Effector memory CD8-positive, alpha-beta T cell (primary cell): ENCODE measurements at regions not wholly inside any gene's neighbourhood (a gene's known extent, or its start where the extent isn't known, plus 50 kb on each side); places are given as distances from the start of the nearest gene placed in this dataset.

ENCODE experiments used
- ATAC-seq: fragments of 150-1000 bp; cut with Tn5 transposase; replicated peaks from 2 replicates; pipeline ENCODE4 v1.10.0; 2021; ENCODE audit warnings: mild to moderate bottlenecking, moderate library complexity
- DNase-seq, 3 experiments: peaks; one replicate each; pipeline ENCODE4 v3.0.0; 2021
- H3K27ac Mint-ChIP-seq, 2 donors: one replicate each; pipeline ENCODE4 v1.8.0; 2022; ENCODE audit warnings: mild to moderate bottlenecking in 2 of 2, mixed read lengths in 2 of 2, moderate library complexity in 2 of 2
- H3K27me3 Mint-ChIP-seq, 2 donors: one replicate each; pipeline ENCODE4 v1.8.0; 2022; ENCODE audit warnings: mixed read lengths in 2 of 2
- H3K36me3 Mint-ChIP-seq: one replicate; pipeline ENCODE4 v1.8.0; 2022; ENCODE audit warnings: mild to moderate bottlenecking, moderate library complexity, mixed read lengths; ENCODE audit not compliant: insufficient read depth
- H3K4me1 Mint-ChIP-seq, 2 donors: one replicate each; pipeline ENCODE4 v1.8.0; 2022; ENCODE audit warnings: low read depth in 2 of 2, mixed read lengths in 2 of 2
- H3K4me3 Mint-ChIP-seq, 2 donors: one replicate each; pipeline ENCODE4 v1.8.0; 2022; ENCODE audit warnings: mild to moderate bottlenecking in 2 of 2, mixed read lengths in 2 of 2, moderate library complexity in 2 of 2
- H3K9me3 Mint-ChIP-seq, 2 donors: one replicate each; pipeline ENCODE4 v1.8.0; 2022; ENCODE audit warnings: mixed read lengths in 2 of 2

DNA sequence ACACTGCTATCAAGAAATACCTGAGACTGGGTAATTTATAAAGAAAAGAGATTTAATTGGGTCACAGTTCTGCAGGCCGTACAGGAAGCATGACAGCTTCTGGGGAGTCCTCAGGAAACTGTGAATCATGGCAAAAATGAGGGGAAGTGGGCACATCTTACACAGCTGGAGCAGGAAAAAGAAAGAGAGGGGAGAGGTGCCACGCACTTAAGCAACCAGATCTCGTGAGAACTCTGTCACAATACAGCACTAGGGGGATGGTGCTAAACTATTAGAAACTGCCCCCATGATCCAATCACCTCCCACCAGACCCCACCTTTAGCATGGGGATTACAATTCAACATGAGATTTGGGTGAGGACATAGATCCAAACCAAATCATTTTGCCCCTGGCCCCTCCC, 105.5 kb upstream of the CPLX2 start:
- Mint-ChIP-seq H3K4me3 (no peak overlapping the region), H3K27ac (no peak overlapping the region), H3K4me1 (peaks cover 0 to 3% of the 10 kb centered on the region in 2 donors), H3K36me3 (no peaks in the 10 kb centered on the region), H3K9me3 (peaks cover 0 to 8% of the 10 kb centered on the region in 2 donors), H3K27me3 (peaks cover 41 to 42% of the 10 kb centered on the region in 2 donors)
- no peak for ATAC-seq
- DNase-seq = no peak

GRCh38 chr5:175766963-175767362, 104.4 kb upstream of the CPLX2 start:
- Mint-ChIP-seq H3K4me1 (peaks cover 0 to 3% of the 10 kb centered on the region in 2 donors), H3K9me3 (peaks cover 0 to 8% of the 10 kb centered on the region in 2 donors), H3K4me3 (no peak overlapping the region), H3K36me3 (no peaks in the 10 kb centered on the region), H3K27me3 (peaks cover 41 to 49% of the 10 kb centered on the region in 2 donors), H3K27ac (no peak overlapping the region)
- ATAC-seq (no peak), DNase-seq (no peak)

- no peak for ATAC-seq
- Mint-ChIP-seq H3K4me1 (no peaks in the 10 kb centered on the region), H3K27ac (no peak overlapping the region), H3K9me3 (peaks cover 0 to 2% of the 10 kb centered on the region in 2 donors), H3K4me3 (no peak overlapping the region), H3K36me3 (peaks cover 3% of the 10 kb centered on the region), H3K27me3 (peaks cover 73 to 74% of the 10 kb centered on the region in 2 donors)
- no peak for DNase-seq
Observed at GRCh38 chr5:175772747-175773533, 98.4 kb upstream of the CPLX2 start.

DNA sequence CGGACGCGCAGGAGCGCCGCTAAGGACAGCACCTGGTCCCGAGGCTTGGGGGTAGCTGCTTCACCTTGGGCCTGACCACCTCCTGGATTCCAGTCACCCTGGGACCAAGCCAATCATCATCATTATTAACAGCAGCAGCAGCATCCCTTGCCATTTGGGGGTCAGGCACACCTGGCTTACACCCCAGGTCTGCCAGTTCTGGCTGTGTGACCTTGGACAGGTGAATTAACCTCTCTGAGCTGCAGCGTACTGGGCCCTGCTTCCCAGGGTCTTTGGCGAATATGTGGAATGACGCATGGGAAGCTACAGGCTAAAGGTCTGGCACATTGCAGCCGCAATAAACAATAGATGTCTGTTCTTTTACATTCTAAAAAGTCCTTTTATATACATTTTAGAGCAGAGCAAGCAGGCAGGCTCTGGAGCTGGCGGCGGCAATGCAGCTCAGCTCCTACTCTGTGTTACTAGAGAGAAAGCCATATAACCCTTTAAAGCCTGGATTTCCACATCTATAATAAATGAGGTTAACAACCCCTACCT, 97.8 kb upstream of the CPLX2 start:
- ATAC-seq (no peak), DNase-seq (no peak)
- no peak overlapping the region for H3K4me3 Mint-ChIP-seq

DNA sequence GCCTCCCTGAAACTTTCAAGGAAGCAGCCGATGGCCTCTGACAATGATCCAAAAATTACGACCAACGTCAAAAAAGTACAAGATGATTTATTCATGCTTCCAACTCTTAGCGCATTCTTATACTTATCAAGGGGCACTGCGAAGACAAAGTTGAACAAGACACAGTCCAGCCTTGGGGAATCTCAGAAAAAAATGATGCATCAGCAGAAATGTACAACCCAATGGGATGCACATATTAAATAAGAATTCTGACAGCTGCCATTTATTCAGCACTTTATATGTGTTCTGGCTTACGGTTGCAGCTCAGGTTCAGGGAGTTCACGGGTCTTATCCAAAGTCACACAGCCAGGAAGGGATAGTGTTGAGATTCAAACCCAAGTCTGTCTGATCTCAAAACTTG, 96.0 kb upstream of the CPLX2 start:
- no peak overlapping the region for H3K27ac Mint-ChIP-seq
- H3K4me1 Mint-ChIP-seq = no peaks in the 10 kb centered on the region
- DNase-seq (no peak), ATAC-seq (no peak)
- H3K36me3 Mint-ChIP-seq = peaks cover 3% of the 10 kb centered on the region
- no peaks in the 10 kb centered on the region for H3K9me3 Mint-ChIP-seq
- H3K4me3 Mint-ChIP-seq = no peak overlapping the region
- H3K27me3 Mint-ChIP-seq = peaks cover 50 to 69% of the 10 kb centered on the region in 2 donors

More for the DNA sequence above, 97.8 kb upstream of the CPLX2 start:
- H3K27ac Mint-ChIP-seq = no peak overlapping the region
- H3K27me3 Mint-ChIP-seq = peaks cover 67 to 74% of the 10 kb centered on the region in 2 donors
- no peaks in the 10 kb centered on the region for H3K9me3 Mint-ChIP-seq
- H3K4me1 Mint-ChIP-seq = no peaks in the 10 kb centered on the region
- peaks cover 3% of the 10 kb centered on the region for H3K36me3 Mint-ChIP-seq

DNA sequence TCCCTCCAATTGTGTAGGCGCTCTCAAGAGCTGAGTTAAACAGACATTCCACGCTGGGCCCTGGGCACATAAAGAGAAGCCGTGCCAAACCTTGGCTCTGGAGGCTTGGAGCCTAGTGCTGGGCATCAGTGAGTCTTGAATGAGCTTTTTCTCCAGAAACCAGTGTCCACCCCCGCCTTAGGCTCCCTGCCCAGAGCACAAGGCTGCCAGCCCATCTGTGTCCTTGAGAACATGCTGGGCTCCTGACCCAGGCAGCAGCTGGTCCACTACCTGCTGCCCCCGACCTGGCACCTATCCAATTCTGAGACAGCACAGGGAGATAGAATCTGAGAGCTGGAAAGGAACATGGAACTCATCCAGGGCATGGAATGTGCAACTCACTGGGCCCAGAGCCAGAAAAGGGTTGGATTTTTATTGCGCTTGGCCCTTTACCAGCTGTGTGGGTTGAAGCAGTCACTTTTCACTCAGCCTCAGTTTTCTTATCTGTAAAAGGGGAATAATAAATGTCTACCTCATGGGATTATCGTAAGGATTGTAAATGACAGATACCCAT, 92.4 kb upstream of the CPLX2 start:
- ATAC-seq (no peak), DNase-seq (no peak)
- Mint-ChIP-seq H3K27ac (no peak overlapping the region), H3K4me3 (no peak overlapping the region), H3K4me1 (no peaks in the 10 kb centered on the region), H3K9me3 (no peaks in the 10 kb centered on the region), H3K27me3 (peaks cover 43 to 50% of the 10 kb centered on the region in 2 donors), H3K36me3 (no peaks in the 10 kb centered on the region)

- H3K4me1 Mint-ChIP-seq = no peaks in the 10 kb centered on the region
- H3K27me3 Mint-ChIP-seq = peaks cover 57 to 64% of the 10 kb centered on the region in 2 donors
- no peak overlapping the region for H3K4me3 Mint-ChIP-seq
- no peaks in the 10 kb centered on the region for H3K36me3 Mint-ChIP-seq
- ATAC-seq (no peak), DNase-seq (no peak)
- no peak overlapping the region for H3K27ac Mint-ChIP-seq
- peaks cover 0 to 2% of the 10 kb centered on the region in 2 donors for H3K9me3 Mint-ChIP-seq
Observed at GRCh38 chr5:175783739-175784138, 87.6 kb upstream of the CPLX2 start.

DNA sequence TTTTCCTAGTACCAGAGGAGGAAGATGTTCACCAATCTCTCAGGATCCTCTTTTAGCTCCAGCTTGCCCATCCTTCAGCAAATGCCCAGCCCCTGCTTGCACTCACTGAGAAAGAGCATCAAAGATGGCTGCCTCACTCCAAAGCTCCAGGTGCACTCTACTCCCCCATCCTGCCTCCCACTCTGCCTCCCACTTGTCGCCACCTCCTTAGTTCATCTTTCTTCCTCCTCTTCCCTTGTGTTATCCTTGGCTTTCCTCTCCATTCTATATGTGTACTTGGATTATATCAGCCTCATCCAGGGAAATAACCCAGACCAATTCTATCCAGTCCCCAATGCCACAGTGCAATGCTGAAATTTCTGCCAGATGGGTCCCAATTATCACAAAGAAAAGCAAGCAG, 87.1 kb upstream of the CPLX2 start:
- Mint-ChIP-seq H3K27ac (no peak overlapping the region), H3K27me3 (peaks cover 60 to 64% of the 10 kb centered on the region in 2 donors), H3K4me3 (no peak overlapping the region), H3K36me3 (no peaks in the 10 kb centered on the region), H3K4me1 (no peaks in the 10 kb centered on the region), H3K9me3 (peaks cover 0 to 2% of the 10 kb centered on the region in 2 donors)
- DNase-seq (no peak), ATAC-seq (no peak)

DNA sequence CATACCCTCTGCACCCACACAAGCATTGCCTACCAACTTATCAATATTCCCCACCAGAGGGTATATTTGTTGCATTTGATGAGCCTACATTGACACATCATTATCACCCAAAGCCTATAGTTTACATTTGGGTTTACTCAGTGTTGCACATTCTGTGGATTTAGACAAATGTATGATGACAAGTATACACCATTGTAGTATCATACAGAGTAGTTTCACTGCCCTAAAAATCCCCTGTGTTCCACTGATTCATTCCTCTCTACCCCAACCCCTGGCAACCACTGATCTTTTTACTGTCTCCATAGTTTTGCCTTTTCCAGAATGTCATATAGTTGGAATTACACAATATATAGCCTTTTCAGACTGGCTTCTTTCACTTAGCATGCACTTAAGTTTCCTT, 85.7 kb upstream of the CPLX2 start:
- Mint-ChIP-seq H3K27me3 (peaks cover 72 to 73% of the 10 kb centered on the region in 2 donors), H3K36me3 (no peaks in the 10 kb centered on the region), H3K27ac (no peak overlapping the region), H3K4me3 (no peak overlapping the region), H3K4me1 (no peaks in the 10 kb centered on the region), H3K9me3 (peaks cover 0 to 2% of the 10 kb centered on the region in 2 donors)
- DNase-seq (no peak), ATAC-seq (no peak)

DNA sequence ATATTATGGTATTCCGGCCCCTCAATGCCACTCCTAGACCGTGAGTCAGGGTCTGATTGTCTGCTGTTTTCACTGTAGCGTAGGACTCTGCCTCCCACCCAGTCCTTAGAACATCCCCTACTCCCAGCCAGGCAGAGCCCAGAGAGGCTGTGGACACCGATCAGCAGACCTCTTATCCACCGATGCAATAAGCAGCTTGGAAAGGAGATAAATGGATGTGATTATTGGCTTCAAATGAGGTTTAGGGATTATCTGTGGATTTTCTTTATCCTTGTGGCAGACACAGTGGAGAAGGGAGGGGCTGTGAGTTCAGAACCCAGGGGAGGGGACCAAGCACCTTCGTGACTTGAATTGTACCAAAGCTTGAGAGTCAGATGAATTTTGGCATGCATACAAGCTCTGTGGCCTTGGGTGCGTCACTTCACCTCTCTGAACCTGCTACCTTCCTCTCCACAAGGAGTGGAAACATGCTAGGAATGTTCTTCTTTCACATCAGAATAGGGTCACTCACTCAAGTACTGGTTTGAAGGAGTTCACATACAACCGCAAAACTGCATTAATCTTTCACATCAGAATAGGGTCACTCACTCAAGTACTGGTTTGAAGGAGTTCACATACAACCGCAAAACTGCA, 83.1 kb upstream of the CPLX2 start:
- Mint-ChIP-seq H3K36me3 (no peaks in the 10 kb centered on the region), H3K4me3 (no peak overlapping the region), H3K9me3 (peaks cover 0 to 2% of the 10 kb centered on the region in 2 donors), H3K27ac (no peak overlapping the region), H3K4me1 (no peaks in the 10 kb centered on the region), H3K27me3 (peaks cover 70 to 81% of the 10 kb centered on the region in 2 donors)
- DNase-seq (no peak), ATAC-seq (no peak)

DNA sequence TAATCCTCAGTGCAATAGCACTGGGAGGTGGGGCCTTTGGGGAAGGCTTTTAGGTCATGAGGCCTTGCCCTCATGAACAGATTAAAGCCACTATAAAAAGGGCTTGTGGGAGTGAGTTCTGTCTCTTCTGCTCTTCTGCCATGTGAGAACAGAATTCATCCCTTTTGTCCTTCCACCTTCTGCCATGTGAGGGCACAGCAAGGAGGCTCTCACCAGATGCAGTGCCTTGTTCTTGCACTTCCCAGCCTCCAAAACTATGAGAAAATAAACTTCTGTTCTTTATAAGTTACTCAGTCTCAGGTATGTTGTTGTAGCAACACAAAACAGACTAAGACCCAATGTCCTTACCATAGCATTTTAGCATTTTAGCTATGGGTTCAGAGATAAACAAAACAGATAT, 81.7 kb upstream of the CPLX2 start:
- H3K27me3 Mint-ChIP-seq = peaks cover 78 to 87% of the 10 kb centered on the region in 2 donors

DNA sequence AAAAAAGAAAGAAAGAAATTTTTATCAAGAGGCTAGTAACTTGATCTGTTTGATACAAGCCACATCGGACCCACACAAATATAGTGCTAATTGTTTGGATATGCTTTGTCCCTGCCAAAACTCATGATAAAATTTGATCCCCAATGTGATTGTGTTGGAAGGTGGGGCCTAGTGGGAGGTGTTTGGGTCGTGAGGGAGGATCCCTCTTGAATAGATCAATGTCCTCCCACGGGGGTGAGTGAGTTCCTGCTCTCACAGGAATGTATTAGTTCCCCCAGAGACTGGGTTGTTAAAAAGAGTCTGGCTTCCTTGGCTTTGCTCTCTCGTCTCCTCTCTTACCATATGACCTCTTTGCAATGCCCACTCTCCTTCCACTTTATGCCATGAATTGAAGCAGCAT, 80.6 kb upstream of the CPLX2 start:
- H3K36me3 Mint-ChIP-seq = no peaks in the 10 kb centered on the region
- no peak overlapping the region for H3K4me3 Mint-ChIP-seq
- no peak for ATAC-seq

More for the DNA sequence above, 81.7 kb upstream of the CPLX2 start:
- no peak overlapping the region for H3K4me3 Mint-ChIP-seq
- no peak for ATAC-seq
- DNase-seq = no peak
- H3K9me3 Mint-ChIP-seq = peaks cover 0 to 2% of the 10 kb centered on the region in 2 donors
- H3K4me1 Mint-ChIP-seq = no peaks in the 10 kb centered on the region
- no peaks in the 10 kb centered on the region for H3K36me3 Mint-ChIP-seq
- no peak overlapping the region for H3K27ac Mint-ChIP-seq

GRCh38 chr5:175795959-175796358, 75.4 kb upstream of the CPLX2 start:
- Mint-ChIP-seq H3K9me3 (no peaks in the 10 kb centered on the region), H3K27ac (no peak overlapping the region), H3K27me3 (peaks cover 81 to 90% of the 10 kb centered on the region in 2 donors), H3K4me1 (peaks cover 8% of the 10 kb centered on the region in 2 donors), H3K4me3 (peak overlapping the region in 1 of 2 donors; percentile 4), H3K36me3 (peaks cover 2% of the 10 kb centered on the region)
- DNase-seq (no peak), ATAC-seq (no peak)

More for the DNA sequence above, 80.6 kb upstream of the CPLX2 start:
- Mint-ChIP-seq H3K27me3 (peaks cover 82 to 88% of the 10 kb centered on the region in 2 donors), H3K27ac (no peak overlapping the region), H3K9me3 (peaks cover 0 to under 1% of the 10 kb centered on the region in 2 donors), H3K4me1 (no peaks in the 10 kb centered on the region)
- no peak for DNase-seq
